A204.1 (cell line): ENCODE measurements at regions not wholly inside any gene's neighbourhood (a gene's known extent, or its start where the extent isn't known, plus 50 kb on each side); places are given as distances from the start of the nearest gene placed in this dataset.

Experiments used
- FAIRE-seq: peaks from 2 replicates; lab custom pipeline; 2012; peaks lifted over from hg19 to GRCh38; lab: Jason Lieb, UNC

DNA sequence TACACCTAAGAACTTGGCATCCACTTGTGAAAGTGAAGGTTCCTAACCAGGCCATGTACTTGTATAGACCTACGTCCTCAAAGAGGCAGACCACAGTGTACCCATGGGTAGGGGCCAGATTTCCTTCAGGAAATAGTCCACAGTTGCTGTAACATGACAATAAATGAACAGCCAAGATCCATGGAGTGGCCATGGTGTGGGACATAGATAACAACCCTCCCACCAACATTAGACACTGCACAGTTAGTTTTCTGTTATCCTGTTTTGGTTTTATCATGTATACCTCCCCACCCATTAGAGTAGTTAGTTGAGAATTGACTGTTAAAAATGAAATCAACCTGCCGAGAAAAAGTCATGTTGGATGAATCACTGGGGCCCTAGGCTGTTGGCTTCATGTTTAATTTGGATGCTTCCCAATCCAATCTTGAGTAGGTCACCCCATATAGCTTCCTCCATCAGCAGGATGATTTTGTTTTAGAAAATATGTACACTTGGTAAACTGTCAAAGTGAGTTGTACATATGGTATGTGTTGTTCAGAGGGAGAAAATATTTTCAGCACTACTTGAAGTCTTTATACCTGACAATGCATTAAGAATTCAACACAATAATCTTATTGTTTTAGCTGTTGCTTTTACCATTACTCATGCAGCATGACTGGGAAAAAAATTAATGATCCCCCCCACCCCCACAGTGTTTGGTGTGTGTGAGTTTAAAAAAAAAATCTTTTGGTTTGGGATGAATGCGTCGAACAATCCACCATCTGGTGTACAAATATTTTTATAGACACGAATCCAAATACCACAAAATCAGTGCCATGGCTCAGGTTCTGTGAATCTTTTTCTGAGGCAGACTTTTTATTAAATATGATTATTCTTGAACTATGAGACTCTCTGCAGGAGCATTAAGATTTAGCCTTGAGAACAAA, 88.3 kb upstream of the ARHGAP29 start:
- FAIRE-seq, result peak; percentile 97

DNA sequence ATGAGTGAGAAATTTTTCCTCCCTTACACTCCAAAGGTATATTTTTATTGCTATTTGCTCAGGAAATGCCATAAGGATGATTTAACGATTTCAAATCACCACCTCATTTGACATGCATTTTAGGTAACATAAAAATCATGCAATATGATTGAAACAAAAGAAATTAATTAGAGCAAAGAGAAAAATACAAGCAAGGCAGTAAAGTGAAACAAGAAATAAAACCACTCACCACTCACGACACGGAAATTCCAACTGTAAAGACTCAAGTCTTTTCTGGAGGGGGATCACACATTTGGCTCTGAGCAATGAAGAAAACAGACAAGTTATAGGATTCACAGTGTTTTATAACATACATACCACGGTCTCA, 86.8 kb upstream of the ARHGAP29 start:
- FAIRE-seq, result peak; percentile 44

DNA sequence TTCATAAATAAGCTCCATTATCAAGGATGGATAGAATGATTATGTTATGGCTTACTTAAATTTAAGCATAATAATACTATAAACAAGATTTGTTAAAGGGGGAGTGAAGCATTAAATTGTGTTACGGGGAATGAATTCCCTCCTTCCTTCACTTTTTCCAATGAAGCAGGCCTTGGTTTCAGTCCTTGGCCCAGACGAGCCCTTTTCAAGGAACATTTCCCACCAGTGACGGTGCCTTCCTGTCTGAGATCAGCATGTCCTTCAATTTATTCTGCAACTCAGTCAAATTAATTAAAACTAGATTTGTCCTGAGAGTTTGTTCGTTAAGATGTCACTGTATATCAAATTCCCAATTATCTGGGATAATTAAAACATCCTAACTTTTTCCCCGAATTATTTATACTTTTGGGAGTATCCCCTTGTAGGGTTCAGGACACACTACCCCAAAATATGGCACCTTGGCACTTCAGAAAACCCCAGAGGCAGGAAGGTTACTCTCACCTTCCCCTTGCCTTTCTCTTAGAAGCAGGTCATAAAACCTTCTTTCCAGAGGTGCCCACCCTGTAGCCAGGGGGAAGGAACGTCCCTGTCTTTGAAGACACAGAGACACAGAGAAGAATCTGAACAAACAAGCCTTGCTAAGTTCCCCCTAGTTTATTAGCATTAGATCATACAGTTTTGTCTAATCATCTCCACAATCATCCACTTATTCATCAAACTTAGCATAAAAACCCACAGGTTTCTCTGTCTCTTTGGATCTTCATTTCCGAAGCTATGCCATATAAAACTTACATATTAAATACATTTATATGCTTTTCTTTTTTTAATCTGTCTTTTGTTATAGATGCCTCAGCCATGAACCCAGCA, 86.2 kb upstream of the ARHGAP29 start:
- no peak for FAIRE-seq

DNA sequence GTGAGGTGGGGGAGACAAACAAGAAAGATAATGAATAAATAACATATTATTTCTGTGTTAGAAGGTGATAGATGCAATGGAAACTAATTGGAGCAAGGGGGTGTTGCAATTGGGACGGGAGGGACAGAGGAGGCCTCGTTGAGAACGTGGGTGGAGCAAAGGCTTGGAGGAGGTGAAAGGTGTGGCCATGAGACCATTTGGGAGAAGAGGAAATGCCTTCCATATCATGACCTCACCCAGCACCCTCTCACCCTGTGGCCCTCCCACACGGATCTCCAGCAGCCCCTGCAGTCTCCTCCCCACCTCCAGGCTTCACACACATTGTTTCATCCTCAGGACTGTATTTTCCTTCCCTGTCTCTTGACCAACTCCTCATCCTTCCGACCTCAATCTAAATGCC, 85.3 kb upstream of the ARHGAP29 start:
- FAIRE-seq, result no peak

DNA sequence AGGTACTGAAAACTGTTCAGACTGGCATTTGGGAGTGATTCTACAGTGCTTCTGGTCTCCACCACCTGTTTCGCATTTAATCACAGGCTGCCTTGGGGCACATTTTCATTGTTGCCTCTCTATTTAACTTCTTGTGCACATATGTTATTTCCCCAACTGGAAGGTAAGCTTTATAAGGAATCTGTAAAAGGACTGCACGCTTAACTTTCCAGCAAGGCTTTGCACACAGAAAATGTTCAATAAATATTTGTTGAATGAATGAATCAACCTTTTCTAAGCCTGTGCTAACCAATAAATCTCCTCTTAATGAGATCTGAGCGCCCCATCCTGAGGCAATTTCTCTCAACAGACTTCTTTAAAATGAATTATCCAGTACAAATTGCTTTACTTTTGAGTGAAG, 84.3 kb upstream of the ARHGAP29 start:
- no peak for FAIRE-seq

DNA sequence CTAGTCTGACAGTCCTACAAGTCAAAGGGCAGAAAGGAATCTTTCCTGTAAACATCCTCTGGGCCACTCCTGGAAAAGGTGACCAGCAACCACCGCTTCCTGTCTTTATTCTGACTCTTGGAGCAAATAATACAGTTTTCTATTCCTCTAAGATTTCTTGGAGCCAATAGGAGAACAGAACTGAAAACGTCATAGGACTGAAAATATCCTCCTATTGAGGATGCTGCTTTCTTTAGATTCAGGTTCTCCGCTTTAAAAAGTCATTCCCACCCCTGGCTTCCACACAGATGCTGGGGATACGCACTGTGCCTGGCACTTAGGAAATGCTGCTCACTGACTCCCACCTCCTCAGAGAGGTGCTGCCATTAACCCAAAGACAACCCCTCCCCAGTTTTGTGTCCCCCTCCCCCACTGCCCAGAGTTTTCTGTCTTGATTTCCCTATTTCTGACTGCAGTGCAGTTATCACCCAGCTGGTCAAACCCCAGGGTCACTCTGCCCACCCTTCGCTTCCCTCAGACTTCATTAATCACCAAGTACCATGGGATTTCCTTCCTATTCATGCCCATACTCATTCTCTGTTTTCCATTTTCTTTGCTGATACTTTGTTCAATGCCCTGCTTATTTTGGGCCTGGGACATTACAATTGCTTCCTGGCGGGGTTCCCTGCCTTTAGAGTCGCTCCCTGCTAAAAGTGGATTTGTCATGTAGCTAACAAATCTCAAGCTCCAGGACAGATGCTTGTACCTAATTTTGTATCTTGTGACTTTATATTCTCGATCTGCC, 82.1 kb upstream of the ARHGAP29 start:
- FAIRE-seq, result no peak

DNA sequence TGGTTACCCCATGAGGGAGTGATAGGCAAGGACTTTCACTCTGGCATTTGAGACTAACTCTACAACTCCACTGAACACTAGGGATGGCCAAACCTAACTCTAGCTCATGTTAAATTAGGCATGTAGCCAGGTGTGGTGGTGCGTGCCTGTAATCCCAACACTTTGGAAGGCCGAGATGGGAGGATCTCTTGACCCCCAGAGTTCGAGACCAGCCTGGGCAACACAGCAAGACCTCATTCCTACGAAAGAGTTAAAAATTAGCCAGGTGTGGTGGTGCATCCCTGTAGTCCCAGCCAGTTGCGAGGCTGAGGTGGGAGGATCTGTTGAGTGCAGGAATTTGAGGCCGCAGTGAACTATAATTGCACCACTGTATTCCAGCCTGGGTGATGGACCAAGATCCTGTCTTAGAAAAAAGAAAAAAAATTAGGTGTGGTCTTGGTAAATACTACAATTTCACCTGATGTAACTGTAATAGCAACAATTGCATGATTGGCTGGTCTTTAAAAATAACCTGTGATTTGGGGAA, 81.2 kb upstream of the ARHGAP29 start:
- no peak for FAIRE-seq

DNA sequence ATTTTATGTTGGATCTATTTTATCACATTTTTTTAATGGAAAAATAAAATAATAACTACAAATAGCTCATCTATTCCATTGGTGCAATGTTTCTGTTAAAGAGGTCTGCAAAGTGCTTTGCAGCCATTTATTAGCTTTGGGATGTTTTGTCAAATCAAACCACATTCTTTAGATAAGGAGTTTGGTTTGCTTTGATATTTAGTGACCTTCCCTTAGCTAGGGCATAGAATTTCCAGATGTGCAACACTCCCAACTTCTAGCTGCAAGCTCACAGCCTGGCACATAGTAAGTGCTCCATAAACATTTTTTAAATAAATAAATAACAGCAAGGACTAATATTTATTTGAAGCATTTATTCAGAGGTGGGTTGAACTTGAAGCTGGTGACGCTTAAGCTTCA, 80.4 kb upstream of the ARHGAP29 start:
- FAIRE-seq, result no peak

DNA sequence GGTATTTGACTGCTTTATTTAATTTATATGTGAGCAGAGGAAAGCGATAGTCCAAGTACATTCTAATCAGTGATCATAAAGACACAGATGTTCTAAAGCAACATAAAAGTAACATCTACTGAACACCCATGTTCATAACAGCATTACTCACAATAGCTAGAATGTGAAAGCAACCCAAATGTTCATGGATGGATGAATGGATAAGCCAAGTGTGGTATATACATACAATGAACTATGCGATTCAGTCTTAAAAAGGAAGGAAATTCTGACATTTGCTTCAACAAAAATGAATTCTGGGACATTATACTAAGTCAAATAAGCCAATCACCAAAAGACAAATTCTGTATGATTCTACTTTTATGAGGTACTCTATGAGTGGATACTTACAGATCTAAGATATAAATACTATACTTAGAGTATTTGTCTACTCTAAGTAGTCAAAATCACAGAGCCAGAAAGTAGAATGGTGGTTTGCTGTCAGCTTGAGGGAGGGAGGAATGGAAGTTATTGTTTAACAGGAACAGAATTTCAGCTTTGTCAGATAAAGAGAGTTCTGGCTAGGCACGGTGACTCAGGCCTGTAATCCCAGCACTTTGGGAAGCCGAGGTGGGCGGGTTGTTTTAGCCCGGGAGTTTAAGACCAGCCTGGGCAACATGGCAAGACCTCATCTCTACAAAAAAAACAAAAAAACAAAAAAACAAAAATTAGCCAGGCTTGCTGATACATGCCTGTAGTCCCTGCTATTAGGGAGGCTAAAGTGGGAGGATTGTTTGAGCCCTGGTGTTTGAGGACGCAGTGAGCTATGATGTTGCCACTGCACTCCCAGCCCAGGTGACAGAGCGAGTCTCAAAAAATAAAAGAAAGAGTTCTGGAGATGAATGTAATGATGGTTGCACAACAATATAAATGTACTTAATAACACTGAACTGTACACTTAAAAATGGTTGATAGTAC, 79.7 kb upstream of the ARHGAP29 start:
- no peak for FAIRE-seq

DNA sequence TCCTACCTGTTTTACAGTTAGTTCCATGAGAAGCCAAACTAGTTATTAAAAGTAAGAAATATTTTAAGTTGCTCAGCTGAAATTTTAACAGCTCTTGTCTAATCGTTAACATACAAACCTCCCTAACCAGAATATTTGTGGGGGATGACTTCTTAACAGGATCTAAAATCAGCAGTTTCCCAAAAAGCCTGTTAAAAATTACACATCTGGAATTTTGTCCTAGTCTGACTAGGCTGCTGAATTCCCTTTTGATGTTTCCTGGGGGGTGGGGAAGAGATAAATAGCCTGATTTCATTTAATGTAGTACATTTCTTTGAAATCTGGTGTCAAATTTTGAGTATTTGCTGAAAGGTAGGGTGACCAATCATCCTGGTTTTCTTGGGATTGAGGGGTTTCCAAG, 78.8 kb upstream of the ARHGAP29 start:
- FAIRE-seq, result no peak

DNA sequence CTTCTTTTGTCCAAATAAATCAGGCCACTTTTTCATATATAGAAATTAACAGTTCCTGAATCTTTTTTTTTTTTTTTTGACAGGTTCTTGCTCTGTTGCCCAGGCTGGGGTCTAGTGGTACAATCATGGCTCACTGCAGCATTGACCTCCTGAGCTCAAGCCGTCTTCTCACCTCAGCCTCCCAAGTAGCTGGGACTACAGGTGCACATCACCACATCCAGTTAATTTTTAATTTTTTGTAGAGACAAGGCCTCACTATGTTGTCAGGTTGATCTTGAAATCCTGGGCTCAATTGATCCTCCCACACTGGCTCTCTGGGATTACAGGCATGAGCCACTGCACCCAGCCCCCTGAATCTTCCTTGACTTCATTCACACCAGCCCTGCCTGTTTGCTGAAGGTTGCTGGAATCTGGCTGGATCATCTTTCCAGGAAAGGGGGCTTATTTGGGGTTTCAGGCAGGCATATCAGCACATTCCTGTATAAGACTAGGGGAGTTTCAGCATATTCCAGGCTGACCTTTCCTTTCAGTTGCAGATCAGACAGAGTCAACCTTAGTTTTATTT, 78.2 kb upstream of the ARHGAP29 start:
- FAIRE-seq, result no peak

DNA sequence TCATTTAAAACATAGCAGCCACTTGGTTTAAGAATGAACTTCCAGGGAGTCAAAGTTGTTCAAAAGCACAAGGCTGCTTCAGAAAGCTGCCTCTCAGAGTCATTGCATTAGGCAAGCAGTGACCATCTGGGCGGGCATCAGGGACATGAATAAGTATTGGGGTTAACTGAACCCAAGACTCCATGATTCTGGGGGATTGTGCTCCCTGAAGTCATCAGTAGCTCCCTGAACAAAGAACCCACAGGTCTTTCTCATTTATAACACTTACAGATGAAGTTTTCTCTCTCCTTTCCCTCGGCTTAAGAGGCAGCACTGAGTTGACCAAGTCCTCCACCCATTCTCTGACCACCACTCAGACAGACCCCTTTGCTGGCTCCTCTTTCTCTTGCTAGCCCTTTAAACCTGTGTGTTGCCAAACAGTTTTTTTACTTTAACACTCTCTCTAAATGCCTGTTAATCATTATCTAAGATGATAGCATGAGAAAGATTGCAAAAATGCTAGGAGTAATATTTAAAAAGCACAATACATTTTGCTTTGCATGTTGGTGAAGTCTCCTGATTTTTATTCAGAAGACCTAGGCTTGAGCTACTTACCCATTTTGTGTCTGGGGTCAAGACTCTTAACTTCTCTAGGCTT, 77.0 kb upstream of the ARHGAP29 start:
- FAIRE-seq, result no peak

DNA sequence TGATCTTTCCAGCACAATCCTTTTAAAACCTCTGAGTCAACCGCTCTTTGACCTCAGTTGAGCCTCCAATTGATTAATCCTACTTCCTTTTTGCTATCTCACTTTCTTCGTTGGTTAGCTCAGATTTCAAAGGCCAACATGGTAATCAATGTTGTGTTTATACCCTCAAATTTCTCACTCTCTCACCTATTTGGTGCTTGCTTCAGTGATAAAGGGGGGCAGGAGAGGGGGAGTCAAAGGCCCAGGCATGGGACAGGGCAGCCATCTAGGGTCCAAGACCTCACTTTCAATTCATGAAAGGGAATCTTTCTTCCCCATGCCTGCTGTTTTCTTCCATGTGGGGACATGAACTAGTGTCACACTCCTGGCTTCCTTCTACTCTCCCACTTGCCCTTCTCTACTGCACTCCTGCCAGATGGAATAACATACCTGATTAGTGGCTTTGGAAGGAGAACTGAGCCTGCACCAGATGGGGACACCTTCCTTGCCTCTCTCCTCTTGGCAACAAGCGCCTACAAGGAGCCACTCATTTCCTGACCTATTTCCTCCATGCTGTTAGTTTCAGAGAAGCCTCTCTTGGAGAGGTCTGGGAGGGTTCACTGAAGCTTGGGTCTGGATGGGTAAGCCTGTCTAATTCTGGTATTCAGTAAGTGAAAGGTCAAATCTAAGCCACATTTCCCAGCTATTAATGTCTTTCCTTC, 73.3 kb upstream of the ARHGAP29 start:
- FAIRE-seq, result no peak

DNA sequence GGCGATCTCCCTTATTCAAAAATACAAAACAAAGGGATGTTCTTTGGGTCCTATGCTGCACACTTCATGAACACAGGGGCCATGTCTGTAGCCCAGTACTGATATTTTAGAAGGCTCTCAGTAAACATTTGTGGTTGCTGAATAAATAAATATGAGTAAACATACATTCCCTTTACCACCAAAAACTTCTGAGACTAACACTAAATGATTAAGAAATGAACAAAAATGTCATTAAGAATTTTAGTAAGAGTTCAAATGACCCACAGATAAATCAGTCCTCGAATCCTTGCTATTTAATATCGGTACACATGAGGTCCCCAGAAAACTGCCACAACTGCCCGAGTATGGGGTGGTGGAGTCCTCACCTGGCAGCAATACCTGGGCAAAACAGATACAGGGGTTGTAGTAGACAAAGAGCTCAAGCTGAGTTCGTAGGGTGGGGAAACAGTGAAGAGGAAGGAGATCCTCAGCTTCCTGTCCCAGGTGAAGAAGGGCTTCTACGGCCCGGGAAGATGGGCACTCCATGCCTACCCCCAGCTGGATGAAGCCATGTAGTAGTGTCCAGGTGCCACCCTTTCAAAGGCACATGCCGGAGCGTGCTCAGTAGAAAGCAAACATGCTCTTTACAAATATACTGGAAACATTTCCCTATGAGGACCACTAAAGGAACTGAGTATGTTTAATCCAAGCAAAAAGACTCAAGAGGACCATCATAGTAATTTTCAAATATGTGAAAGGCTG, 72.6 kb upstream of the ARHGAP29 start:
- no peak for FAIRE-seq

DNA sequence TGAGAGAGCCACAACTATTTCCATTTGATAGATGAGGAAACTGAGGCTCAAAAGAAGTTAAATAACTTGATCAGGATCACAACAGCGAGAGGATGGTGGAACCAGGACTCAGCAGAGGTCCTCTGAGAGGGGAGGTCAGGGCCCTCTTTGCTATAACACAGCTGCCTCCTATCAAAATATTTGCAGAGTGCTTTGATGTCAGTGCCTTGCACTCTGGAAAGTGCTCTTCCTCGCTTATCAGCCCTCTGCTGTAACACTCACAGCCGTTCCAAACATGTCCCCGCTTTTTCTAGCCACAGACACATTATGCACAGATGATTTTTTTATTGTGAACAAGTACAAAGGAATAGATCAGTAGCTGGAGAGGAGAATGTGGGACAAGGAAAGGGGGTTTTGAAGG, 71.8 kb upstream of the ARHGAP29 start:
- no peak for FAIRE-seq

DNA sequence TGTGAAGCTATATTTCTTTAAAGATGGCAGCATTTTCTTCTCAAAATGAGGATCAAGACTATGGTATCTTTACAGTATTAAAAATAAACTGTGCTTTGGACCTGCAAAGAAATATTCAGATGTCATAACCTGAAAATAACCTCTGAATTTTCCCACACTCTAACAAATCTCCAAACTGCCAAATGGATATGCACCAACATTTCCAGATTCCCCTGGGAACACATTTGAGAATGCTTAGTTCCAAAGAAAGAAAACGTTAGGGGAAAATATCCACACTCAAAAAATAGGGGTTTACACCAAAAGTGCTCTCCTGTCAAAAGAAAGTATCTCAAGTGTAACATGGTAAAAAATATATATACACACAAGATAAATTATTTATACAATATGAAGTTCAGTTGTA, 69.1 kb upstream of the ARHGAP29 start:
- no peak for FAIRE-seq

DNA sequence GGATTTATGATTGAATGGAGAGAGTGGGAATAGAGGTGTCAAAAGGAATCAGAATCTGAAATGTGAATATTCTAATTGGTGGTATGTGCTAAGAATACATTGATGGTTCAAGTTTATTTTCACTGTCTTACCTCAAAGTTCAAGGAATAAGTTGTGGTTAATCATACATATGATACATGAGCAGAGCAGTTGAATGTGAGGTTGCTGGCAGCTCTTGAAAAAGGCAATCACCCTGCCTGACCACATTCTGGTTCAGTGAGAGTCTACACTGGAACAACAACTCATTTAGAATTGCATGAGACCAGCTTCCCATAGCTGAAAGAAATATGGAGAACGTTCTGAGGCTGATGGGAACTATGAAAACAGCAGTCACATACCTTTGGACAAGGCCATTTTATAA, 68.3 kb upstream of the ARHGAP29 start:
- no peak for FAIRE-seq

DNA sequence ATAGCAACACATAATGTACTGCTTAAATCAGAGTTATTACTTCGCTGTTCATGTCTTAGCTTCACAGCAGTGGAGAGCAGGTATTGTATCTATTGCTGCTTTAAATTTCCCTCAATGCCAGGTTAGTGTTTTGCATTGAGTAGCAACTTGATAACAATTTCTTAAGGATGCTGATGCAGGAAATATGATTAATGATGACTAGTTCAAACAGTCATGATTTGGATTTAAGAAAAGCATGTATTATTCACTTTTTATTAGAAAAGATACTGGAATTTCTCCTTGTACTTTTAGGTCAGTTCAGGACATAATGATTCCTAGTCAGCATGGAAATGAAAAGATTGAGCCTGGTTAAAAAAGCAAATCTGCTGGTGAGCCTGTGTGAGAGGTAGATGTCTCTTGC, 67.2 kb upstream of the ARHGAP29 start:
- FAIRE-seq, result no peak

DNA sequence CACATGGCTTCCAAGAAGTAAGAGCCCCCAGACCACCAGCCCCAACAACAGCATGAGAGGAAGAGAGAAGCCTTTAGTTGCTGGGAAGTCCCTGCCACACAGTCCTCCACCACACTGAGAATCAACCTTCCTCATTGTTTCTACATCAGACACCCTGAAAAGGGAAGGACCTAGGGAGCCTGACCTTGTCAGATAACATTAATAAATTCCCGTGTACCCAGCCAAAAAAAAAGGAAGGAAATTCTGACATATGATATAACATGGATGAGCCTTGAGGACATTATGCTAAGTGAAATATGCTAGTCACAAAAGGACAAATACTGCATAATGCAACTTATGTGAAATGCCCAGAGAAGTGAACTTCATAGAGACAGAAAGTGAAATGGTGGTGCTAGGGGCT, 65.6 kb upstream of the ARHGAP29 start:
- FAIRE-seq, result no peak
